GM18870 (cell line): ENCODE measurements at regions not wholly inside any gene's neighbourhood (a gene's known extent, or its start where the extent isn't known, plus 50 kb on each side); places are given as distances from the start of the nearest gene placed in this dataset.
"Not testable (repeated sequence)": the region's sequence is repeated elsewhere in the genome, so short reads cannot be mapped to it uniquely, and the experiment has no call there.

ENCODE experiments used
- ATAC-seq: cut with Tn5 transposase; IDR thresholded peaks from one replicate; pipeline ENCODE4 v1.9.1; 2021; ENCODE audit warnings: moderate library complexity; ENCODE audit not compliant: unreplicated experiment

- no peak for ATAC-seq
Observed at GRCh38 chr3:38966811-38967692, 84.7 kb downstream of the SCN11A start.

GRCh38 chr3:38964646-38965045 lies 87.1 kb downstream of the SCN11A start:
- ATAC-seq, result no peak

- ATAC-seq, result no peak
Observed at GRCh38 chr3:38964204-38964603, 87.5 kb downstream of the SCN11A start.

GRCh38 chr3:38960953-38961622 lies 90.7 kb downstream of the SCN11A start:
- ATAC-seq, result peak; percentile 60

- no peak for ATAC-seq
Observed at GRCh38 chr3:38960042-38960622, 91.6 kb downstream of the SCN11A start.

- no peak for ATAC-seq
Observed at GRCh38 chr3:38958026-38958720, 93.6 kb downstream of the SCN11A start.

- no peak for ATAC-seq
Observed at GRCh38 chr3:38957296-38957695, 94.4 kb downstream of the SCN11A start.

- ATAC-seq, result no peak
Observed at GRCh38 chr3:38952721-38953120, 99.0 kb downstream of the SCN11A start.

GRCh38 chr3:38951167-38951566 lies 100.6 kb downstream of the SCN11A start:
- not testable (repeated sequence) for ATAC-seq

- ATAC-seq, result no peak
Observed at GRCh38 chr3:38950581-38950980, 101.2 kb downstream of the SCN11A start.

GRCh38 chr3:38949994-38950393 lies 101.8 kb downstream of the SCN11A start:
- ATAC-seq, result no peak

GRCh38 chr3:38940394-38940793 lies 111.3 kb downstream of the SCN11A start:
- ATAC-seq, result no peak

- ATAC-seq, result no peak
Observed at GRCh38 chr3:38925351-38925750, 109.3 kb upstream of the SCN10A start.

- ATAC-seq, result no peak
Observed at GRCh38 chr3:38916706-38917105, 100.7 kb upstream of the SCN10A start.

- no peak for ATAC-seq
Observed at GRCh38 chr3:38907426-38907825, 91.4 kb upstream of the SCN10A start.

GRCh38 chr3:38890426-38890825 lies 74.4 kb upstream of the SCN10A start:
- no peak for ATAC-seq

GRCh38 chr3:38878646-38879045 lies 62.6 kb upstream of the SCN10A start:
- ATAC-seq, result no peak
